Adrenal gland (tissue), 9 donors: ENCODE measurements at regions not wholly inside any gene's neighbourhood (a gene's known extent, or its start where the extent isn't known, plus 50 kb on each side); places are given as distances from the start of the nearest gene placed in this dataset.

ENCODE experiments used
- DNase-seq, 7 donors: peaks; one replicate each; pipeline ENCODE4 v3.0.0-alpha.2; 2019 to 2020
- H3K27ac ChIP-seq, 5 donors: fragments of 200-600 bp; sonication (generic) in 4 of 5; 1 replicate in 3 of 5; 2 replicates in 2 of 5; pipeline versions ENCODE4 v1.5.1 to v1.8.0; 2016 to 2020; ENCODE audit warnings: mild to moderate bottlenecking in 1 of 5
- H3K27me3 ChIP-seq: fragments of 200-600 bp; 2 replicates; pipeline ENCODE4 v1.8.0; 2021
- H3K36me3 ChIP-seq, 2 donors: fragments of 200-600 bp; replicated peaks in 1 of 2; 1 replicate in 1 of 2; 2 replicates in 1 of 2; pipeline versions ENCODE4 v1.5.1 to v1.8.0; 2018 to 2022
- H3K4me1 ChIP-seq, 2 donors: fragments of 200-600 bp; replicated peaks in 1 of 2; 1 replicate in 1 of 2; 2 replicates in 1 of 2; pipeline versions ENCODE4 v1.5.1 to v1.8.0; 2018 to 2021
- H3K4me3 ChIP-seq, 4 donors: fragments of 200-600 bp; sonication (generic) in 3 of 4; one replicate each; pipeline ENCODE4 v1.5.1; 2016 to 2018
- H3K9me3 ChIP-seq, 3 donors: fragments of 200-600 bp; sonication (generic) in 1 of 3; replicated peaks in 1 of 3; 1 replicate in 2 of 3; 2 replicates in 1 of 3; pipeline versions ENCODE4 v1.5.1 to v1.8.0; 2016 to 2021
- CTCF ChIP-seq, 6 experiments: fragments of 450-650 bp in 4 of 6; fragments of 200-600 bp in 2 of 6; sonication (generic) in 1 of 6; IDR thresholded peaks; 1 replicate in 5 of 6; 2 replicates in 1 of 6; pipeline versions ENCODE4 v1.5.1 to v1.8.0; 2016 to 2021; ENCODE audit warnings: antibody characterized with exemption in 6 of 6, mild to moderate bottlenecking in 2 of 6, moderate library complexity in 1 of 6
- POLR2A ChIP-seq, 2 donors: fragments of 450-650 bp; IDR thresholded peaks; one replicate each; pipeline ENCODE4 v1.6.1; 2017; ENCODE audit warnings: antibody characterized with exemption in 2 of 2, mild to moderate bottlenecking in 2 of 2, moderate library complexity in 1 of 2
- WGBS, 4 donors: extraction: QIAGEN DNeasy Blood & Tissue Kit in 2 of 4; methylation state at CpG; one replicate each; pipeline versions ENCODE4 v1.1.5 to v1.1.7; 2013 to 2017; 5-methylcytosine and 5-hydroxymethylcytosine counted together
- intact Hi-C, 2 donors: fragments of 100-400 bp; cut with DNase I; formaldehyde crosslinking; loops; one replicate each; pipeline versions ENCODE4 v1.14.1 to v1.15.0; 2022 to 2023
- donor health status: healthy with polysubstance abuse.
- donor health status: Bipolar disorder and iron deficiency.
- donor health status: DM: yes; HTN: yes; CAD: no.
- donor health status: DM: no; HTN: no; CAD: no.
- donor health status: DM: no; HTN: no; CAD: no.

- Histone ChIP-seq H3K27me3 (no peaks in the 10 kb centered on the region), H3K9me3 (no peaks in the 10 kb centered on the region), H3K36me3 (no peaks in the 10 kb centered on the region), H3K4me3 (no peak overlapping the region), H3K27ac (no peak overlapping the region), H3K4me1 (no peaks in the 10 kb centered on the region)
- TF ChIP-seq CTCF (IDR thresholded peaks at IDR 0.05) (no peak), POLR2A (IDR thresholded peaks at IDR 0.05) (no peak)
- DNase-seq: no peak
- intact Hi-C loops: no loop called here
- 37 to 39% (median 38%) methylated on average over 2 of the region's 2 CpGs for WGBS, 4 donors
Measured at GRCh38 chr16:59484833-59485516, 750.9 kb upstream of the GOT2 start.

- Histone ChIP-seq H3K9me3 (no peaks in the 10 kb centered on the region), H3K27me3 (no peaks in the 10 kb centered on the region), H3K4me1 (no peaks in the 10 kb centered on the region), H3K36me3 (no peaks in the 10 kb centered on the region), H3K27ac (no peak overlapping the region), H3K4me3 (no peak overlapping the region)
- WGBS, 4 donors: 65 to 80% (median 72%) methylated on average over 3 of the region's 3 CpGs
- no peak for DNase-seq
- intact Hi-C loops: no loop called here
- TF ChIP-seq CTCF (IDR thresholded peaks at IDR 0.05): no peak
- no peak for TF ChIP-seq POLR2A (IDR thresholded peaks at IDR 0.05)
Measured at GRCh38 chr16:59478838-59479237, 744.7 kb upstream of the GOT2 start.

GRCh38 chr16:59470556-59470955 lies 736.4 kb upstream of the GOT2 start:
- H3K4me1 ChIP-seq: no peaks in the 10 kb centered on the region
- no peak for DNase-seq
- WGBS, 4 donors: 61 to 79% (median 67%) methylated on average over 2 of the region's 2 CpGs
- TF ChIP-seq CTCF (IDR thresholded peaks at IDR 0.05) (no peak), POLR2A (IDR thresholded peaks at IDR 0.05) (no peak)
- intact Hi-C loops: no loop called here
- H3K27ac ChIP-seq: no peak overlapping the region
- H3K9me3 ChIP-seq: no peaks in the 10 kb centered on the region
- no peak overlapping the region for H3K4me3 ChIP-seq
- no peaks in the 10 kb centered on the region for H3K27me3 ChIP-seq
- H3K36me3 ChIP-seq: no peaks in the 10 kb centered on the region

GRCh38 chr16:59469266-59469665 lies 735.1 kb upstream of the GOT2 start:
- no peaks in the 10 kb centered on the region for H3K27me3 ChIP-seq
- WGBS, 4 donors: 70 to 80% (median 79%) methylated on average over 1 of the region's 1 CpG
- no peak for TF ChIP-seq CTCF (IDR thresholded peaks at IDR 0.05)
- TF ChIP-seq POLR2A (IDR thresholded peaks at IDR 0.05): no peak
- no peaks in the 10 kb centered on the region for H3K36me3 ChIP-seq
- H3K4me1 ChIP-seq: no peaks in the 10 kb centered on the region
- no peak overlapping the region for H3K4me3 ChIP-seq
- no peak for DNase-seq
- intact Hi-C loops: no loop called here
- no peak overlapping the region for H3K27ac ChIP-seq
- no peaks in the 10 kb centered on the region for H3K9me3 ChIP-seq
